Left ventricle myocardium inferior (tissue), 1 donor: ENCODE measurements at regions not wholly inside any gene's neighbourhood (a gene's known extent, or its start where the extent isn't known, plus 50 kb on each side); places are given as distances from the start of the nearest gene placed in this dataset.

ENCODE experiments used
- DNase-seq: peaks from one replicate; pipeline ENCODE4 v3.0.0-alpha.2; 2020
- H3K27ac ChIP-seq: fragments of 200-600 bp; replicated peaks from 2 replicates; pipeline ENCODE4 v1.8.0; 2021
- H3K27me3 ChIP-seq: fragments of 200-600 bp; 2 replicates; pipeline ENCODE4 v1.8.0; 2021; ENCODE audit warnings: low read depth
- H3K36me3 ChIP-seq: fragments of 200-600 bp; 2 replicates; pipeline ENCODE4 v1.8.0; 2021
- H3K4me1 ChIP-seq: fragments of 200-600 bp; 2 replicates; pipeline ENCODE4 v1.8.0; 2021
- H3K4me3 ChIP-seq: fragments of 200-600 bp; 2 replicates; pipeline ENCODE4 v1.8.0; 2021; ENCODE audit warnings: mild to moderate bottlenecking, moderate library complexity
- H3K9me3 ChIP-seq: fragments of 200-600 bp; replicated peaks from 2 replicates; pipeline ENCODE4 v1.8.0; 2021
- intact Hi-C: fragments of 100-400 bp; cut with micrococcal nuclease; formaldehyde crosslinking; loops from one replicate; pipeline ENCODE4 v1.11.0; 2022
- TF ChIP-seq, protein P1 (sequence below): fragments of 200-600 bp; IDR thresholded peaks from 2 replicates; pipeline ENCODE4 v1.8.0; 2021; ENCODE audit warnings: antibody characterized with exemption, mild to moderate bottlenecking, borderline replicate concordance
- donor health status: DM: no; HTN: yes; CAD: no; lungs with severe emphysema.

DNA sequence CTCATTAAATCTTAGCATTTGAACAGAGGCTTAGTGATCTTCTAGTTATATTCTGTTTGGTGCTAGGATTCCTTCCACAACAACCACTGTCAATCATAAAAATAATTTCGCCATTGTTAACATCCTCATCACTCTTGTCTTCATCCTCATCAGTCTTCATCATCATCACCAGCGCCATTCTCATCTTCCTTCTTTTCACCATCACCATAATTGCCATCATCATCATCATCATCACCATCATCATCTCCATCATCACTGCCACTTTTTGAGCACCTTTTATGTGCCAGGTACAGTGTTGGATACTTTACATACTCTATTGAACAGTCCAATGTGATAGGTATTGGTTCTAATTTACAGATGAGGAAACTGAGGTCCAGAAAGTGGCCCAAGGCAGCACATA is 245.7 kb downstream of the PTPRU start:
- DNase-seq, result no peak
- H3K27me3 ChIP-seq, result peaks cover 88% of the 10 kb centered on the region
- no peaks in the 10 kb centered on the region for H3K4me1 ChIP-seq
- TF ChIP-seq, protein P1, sequence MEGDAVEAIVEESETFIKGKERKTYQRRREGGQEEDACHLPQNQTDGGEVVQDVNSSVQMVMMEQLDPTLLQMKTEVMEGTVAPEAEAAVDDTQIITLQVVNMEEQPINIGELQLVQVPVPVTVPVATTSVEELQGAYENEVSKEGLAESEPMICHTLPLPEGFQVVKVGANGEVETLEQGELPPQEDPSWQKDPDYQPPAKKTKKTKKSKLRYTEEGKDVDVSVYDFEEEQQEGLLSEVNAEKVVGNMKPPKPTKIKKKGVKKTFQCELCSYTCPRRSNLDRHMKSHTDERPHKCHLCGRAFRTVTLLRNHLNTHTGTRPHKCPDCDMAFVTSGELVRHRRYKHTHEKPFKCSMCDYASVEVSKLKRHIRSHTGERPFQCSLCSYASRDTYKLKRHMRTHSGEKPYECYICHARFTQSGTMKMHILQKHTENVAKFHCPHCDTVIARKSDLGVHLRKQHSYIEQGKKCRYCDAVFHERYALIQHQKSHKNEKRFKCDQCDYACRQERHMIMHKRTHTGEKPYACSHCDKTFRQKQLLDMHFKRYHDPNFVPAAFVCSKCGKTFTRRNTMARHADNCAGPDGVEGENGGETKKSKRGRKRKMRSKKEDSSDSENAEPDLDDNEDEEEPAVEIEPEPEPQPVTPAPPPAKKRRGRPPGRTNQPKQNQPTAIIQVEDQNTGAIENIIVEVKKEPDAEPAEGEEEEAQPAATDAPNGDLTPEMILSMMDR, result no peak
- H3K36me3 ChIP-seq, result no peaks in the 10 kb centered on the region
- no peak overlapping the region for H3K27ac ChIP-seq
- no peak overlapping the region for H3K4me3 ChIP-seq
- intact Hi-C loops, result no loop called here
- peaks cover 6% of the 10 kb centered on the region for H3K9me3 ChIP-seq

DNA sequence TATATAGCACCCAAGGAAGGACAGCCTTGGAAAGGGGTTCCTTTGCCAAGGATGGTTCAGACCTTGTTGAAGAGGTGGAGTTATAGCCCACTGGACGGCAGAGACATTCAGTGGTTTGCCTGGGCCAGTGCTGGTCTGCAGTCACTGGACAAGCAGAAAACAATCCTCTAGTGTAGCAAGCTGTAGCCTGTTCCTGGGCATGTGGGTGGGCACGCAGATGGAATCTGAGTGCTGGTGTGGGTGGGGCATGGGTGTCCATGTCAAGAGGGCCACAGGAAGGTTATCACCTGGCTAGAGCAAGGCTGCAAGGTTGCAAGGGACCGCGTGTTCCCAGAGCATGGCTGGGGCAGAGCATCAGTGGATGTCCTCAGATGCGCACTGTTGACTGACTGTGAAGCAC is 244.7 kb downstream of the PTPRU start:
- TF ChIP-seq, protein P1, result no peak
- DNase-seq, result no peak
- Histone ChIP-seq H3K4me3 (no peak overlapping the region), H3K9me3 (peaks cover 6% of the 10 kb centered on the region), H3K36me3 (no peaks in the 10 kb centered on the region), H3K27ac (no peak overlapping the region), H3K27me3 (peaks cover 93% of the 10 kb centered on the region), H3K4me1 (no peaks in the 10 kb centered on the region)
- intact Hi-C loops, result no loop called here

DNA sequence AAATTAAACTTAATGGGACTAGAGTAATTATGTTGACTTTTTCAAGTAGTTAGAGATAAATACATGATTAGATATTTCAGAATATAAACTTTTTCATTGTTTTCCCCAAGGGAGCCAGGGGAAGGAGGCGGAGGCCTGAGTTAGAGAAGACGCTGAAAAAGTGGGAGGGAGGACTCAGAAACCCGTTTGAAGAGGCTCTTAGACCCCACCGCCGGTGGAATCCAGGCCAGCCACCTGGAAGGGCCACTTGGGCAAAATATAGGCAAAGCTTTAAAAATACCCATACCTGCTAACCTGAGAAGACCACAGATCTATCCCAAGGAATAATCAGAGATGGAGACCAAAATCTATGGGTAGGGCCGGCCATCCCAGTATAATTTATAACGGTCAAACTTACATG is 242.6 kb downstream of the PTPRU start:
- intact Hi-C loops, result no loop called here
- no peak for DNase-seq
- Histone ChIP-seq H3K4me1 (no peaks in the 10 kb centered on the region), H3K27me3 (peaks cover 93% of the 10 kb centered on the region), H3K9me3 (peaks cover 6% of the 10 kb centered on the region), H3K4me3 (no peak overlapping the region), H3K27ac (no peak overlapping the region), H3K36me3 (no peaks in the 10 kb centered on the region)
- TF ChIP-seq, protein P1, result no peak

DNA sequence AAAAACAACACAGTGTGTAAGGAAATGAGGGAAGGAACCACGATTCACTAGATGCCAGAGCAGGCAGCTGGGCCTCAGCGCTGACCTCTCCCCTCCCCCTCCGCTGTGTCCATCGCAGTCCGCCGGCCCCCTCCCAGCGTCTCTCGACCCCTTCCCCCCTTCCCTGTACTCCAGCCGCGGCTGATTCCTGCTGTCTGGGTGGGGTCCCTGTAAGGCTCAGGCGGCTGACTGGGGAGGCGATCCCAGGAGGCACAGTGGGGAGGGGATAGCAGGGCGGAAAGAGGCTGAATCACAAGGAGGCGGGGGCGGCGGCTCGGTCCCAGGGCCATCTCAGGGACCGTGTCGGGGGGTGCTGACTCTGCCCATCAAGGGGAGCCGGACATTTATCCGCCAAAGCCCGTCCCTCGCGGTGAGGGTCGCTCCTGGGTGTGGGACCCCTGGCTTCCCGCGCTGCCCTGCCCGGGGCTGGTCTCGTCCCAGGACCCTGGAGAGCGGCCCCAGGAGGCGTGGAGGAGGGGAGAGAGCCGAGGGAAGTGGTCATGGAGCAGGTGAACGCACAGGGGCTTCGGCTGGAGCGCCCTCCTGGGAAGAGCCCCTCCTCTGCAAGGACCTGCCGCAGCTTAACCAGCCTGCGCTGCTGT is 241.9 kb downstream of the PTPRU start:
- intact Hi-C loops, result no loop called here
- TF ChIP-seq, protein P1, result no peak

DNA sequence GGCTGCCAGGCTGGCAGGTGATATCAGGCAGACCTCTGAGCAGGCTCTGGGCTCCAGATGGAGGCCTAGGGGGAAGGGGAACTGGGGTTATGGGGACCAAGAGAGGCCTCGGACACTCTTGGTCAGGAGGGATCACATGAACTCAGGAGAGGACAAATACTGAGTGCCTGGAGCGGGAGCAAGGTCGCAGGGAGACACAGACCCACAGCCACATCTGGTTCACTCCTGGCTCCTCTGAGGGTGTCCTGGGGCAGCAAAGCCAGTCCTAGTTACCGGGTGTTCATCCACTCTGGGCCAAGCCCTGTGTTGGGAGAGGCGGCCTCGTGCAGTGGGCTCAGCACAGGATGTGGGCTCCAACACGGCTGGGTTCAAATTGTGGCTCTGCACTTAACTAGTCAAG is 239.0 kb downstream of the PTPRU start:
- intact Hi-C loops, result no loop called here
- DNase-seq, result no peak
- H3K4me1 ChIP-seq, result no peaks in the 10 kb centered on the region
- no peaks in the 10 kb centered on the region for H3K36me3 ChIP-seq
- TF ChIP-seq, protein P1, result no peak
- H3K4me3 ChIP-seq, result no peak overlapping the region
- no peak overlapping the region for H3K27ac ChIP-seq
- H3K27me3 ChIP-seq, result peaks cover 99% of the 10 kb centered on the region
- H3K9me3 ChIP-seq, result no peaks in the 10 kb centered on the region

More for the DNA sequence above, 241.9 kb downstream of the PTPRU start:
- Histone ChIP-seq H3K4me3 (no peak overlapping the region), H3K27me3 (peaks cover 95% of the 10 kb centered on the region), H3K4me1 (no peaks in the 10 kb centered on the region), H3K36me3 (no peaks in the 10 kb centered on the region), H3K27ac (no peak overlapping the region), H3K9me3 (peaks cover 6% of the 10 kb centered on the region)
- DNase-seq, result no peak
